GM12872 (cell line): ENCODE measurements at regions not wholly inside any gene's neighbourhood (a gene's known extent, or its start where the extent isn't known, plus 50 kb on each side); places are given as distances from the start of the nearest gene placed in this dataset.

Experiments
- TF ChIP-seq, protein P1 (sequence below): IDR thresholded peaks from 3 replicates; pipeline ENCODE4 v1.5.1; 2011; ENCODE audit warnings: low read depth, mild to moderate bottlenecking, low read length, moderate library complexity; ENCODE audit not compliant: insufficient read depth

DNA sequence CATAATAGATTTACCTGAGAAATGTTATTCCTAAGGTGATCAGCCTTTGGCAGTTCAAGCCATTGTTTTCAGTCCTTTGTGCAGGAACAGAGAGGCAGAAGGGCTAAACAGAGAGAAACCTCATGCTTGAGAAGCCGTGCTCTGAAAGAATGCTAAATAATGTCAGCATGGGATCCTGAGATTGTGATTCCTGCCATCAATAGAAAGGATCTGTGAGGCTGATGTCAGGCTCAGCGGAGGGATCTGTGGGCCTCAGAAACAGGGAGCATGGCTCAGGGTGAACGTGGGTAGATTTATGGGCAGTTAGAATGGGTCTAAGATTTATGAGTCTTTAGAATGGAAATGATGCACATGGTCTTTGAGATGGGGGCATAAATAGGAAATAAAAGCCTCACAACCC, 439.2 kb upstream of the IGFBP3 start:
- TF ChIP-seq, protein P1, sequence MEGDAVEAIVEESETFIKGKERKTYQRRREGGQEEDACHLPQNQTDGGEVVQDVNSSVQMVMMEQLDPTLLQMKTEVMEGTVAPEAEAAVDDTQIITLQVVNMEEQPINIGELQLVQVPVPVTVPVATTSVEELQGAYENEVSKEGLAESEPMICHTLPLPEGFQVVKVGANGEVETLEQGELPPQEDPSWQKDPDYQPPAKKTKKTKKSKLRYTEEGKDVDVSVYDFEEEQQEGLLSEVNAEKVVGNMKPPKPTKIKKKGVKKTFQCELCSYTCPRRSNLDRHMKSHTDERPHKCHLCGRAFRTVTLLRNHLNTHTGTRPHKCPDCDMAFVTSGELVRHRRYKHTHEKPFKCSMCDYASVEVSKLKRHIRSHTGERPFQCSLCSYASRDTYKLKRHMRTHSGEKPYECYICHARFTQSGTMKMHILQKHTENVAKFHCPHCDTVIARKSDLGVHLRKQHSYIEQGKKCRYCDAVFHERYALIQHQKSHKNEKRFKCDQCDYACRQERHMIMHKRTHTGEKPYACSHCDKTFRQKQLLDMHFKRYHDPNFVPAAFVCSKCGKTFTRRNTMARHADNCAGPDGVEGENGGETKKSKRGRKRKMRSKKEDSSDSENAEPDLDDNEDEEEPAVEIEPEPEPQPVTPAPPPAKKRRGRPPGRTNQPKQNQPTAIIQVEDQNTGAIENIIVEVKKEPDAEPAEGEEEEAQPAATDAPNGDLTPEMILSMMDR, result no peak

DNA sequence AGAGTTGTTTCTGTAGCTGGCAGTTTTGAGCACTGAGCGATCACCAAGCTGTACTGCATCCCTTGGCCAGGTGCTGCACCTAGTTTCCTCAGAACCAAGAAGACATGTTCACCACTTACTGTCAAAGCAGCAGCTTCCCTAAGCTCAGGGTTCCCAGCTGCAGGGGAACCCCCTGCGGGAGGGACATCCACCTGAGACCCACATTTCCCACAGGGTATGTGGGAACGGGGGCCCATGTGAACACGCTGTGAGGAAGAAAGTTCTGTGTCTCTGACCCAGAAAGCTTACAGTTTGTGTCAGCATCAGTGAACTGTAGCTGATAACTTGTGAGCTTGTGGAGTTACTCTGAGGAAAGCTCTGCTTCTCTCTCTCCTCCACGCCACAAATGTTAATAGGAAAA, 436.8 kb upstream of the IGFBP3 start:
- TF ChIP-seq, protein P1, result no peak

DNA sequence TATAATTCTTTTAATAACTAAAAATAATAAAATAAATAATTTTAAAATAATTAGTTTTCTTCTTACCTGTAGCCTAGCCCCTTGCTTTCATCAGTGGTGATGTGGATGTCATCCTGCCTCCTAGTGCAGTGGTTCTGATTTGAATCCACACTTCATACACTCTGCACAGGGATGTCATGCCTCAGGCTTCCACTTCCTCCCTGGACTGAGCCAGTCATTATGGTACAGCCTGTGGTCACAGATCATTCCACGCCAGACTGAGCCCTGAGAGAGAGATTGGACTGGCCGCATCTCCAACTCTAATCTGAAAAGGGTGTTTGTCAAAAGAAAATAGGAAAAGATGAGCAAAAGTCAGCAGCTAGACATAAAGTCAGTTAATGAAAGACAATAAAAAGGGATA, 436.2 kb upstream of the IGFBP3 start:
- TF ChIP-seq, protein P1, result no peak

DNA sequence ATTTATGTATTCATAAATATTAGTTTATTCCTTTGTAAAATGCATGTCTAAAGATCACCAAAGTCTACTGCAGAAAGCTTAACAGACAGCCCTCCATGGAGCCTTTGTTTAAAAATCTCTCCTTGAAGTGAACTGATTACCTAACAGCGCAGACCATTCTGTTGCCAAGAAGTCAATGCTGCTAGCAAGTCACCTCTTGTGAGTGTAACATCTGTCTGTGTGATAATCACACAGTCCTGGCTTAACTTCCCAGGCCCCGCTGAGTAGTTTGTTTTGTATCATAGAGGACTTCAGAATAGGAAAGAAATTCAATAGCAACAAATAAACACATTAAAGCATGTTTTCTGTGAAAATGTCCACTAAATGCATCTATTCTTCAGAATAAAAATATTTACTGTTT, 435.3 kb upstream of the IGFBP3 start:
- TF ChIP-seq, protein P1, result no peak

DNA sequence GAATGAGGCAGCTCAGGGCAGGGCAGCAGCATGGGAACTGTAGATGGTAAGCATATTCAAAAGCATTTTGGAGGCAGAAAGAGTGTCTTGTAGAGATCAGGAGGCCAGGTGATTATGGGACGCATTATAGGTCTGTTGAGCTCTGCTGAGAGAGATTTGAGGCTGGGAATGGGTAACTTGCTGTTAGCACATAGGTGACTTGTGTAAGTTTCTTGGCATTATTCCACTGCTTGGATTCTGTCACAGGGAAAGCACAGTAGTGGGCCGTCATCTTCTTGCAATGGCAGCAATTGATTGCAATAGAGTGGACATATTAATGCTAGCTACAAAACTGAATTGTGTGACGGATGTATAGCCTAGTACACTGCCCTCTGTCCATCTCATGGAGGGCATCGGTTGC, 434.3 kb upstream of the IGFBP3 start:
- TF ChIP-seq, protein P1, result no peak

DNA sequence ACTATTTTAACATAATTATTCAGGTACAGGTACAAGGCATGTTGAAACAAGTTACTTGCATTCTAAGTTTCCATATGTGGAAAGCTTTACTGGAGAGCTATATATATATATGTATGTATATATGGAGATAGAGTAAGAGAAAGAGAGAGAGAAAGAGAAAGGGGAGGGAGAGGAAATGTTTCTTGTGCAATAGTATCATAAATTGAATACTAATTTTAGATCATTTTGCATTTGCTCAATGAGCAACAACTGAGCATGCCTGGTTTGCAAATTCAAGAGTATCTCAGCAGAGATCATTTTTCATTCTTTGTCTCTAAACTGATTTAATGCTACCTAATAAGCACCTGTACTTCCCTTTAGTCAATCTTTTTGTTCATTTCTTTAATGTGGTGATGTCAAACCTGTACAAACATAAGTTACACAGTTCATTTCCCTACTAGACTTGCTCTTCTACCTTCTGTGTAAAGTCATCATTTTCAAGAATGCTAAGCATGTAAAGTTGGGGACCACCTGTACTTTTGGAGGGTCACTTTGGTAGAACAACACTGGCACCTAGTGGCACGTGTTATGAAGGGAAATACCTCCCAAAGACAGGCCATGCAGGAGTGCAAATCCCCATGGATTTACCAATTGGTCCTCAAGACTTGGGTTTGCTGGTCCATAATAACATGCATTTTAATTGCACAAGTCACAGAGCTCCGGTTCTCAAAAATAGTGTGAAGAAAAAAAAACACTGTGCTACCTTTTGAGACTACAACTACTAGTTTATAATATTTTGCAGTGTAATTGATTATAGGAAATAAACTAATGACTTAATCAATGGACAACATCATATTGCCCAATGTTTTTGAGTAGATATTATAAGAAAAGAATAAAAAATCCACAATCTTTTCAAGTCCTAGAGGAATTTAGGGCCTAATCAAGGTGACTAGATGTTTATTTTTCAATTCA, 431.2 kb upstream of the IGFBP3 start:
- TF ChIP-seq, protein P1, result peak; percentile 57

DNA sequence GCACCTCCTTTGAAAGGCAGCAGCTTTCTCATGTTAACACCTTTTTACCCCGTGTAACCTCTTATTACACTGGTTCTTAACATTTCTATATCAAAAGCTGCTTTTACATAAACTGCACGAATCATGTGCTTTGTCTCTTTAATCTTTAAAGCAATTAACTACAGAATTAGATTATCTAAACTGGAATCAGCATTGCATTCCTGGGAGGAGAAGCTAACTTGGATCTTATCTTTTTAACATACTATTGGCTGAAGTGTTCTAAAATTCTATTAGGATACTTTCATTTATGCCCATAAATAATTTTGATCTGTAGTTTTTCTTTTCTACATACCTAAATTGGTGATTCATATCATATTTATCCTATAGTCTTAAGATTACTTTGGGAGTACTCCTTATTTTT, 428.4 kb upstream of the IGFBP3 start:
- TF ChIP-seq, protein P1, result no peak
